CD4-positive, alpha-beta T cell treated with Interleukin-21 for 1 hour (primary cell): ENCODE measurements at regions not wholly inside any gene's neighbourhood (a gene's known extent, or its start where the extent isn't known, plus 50 kb on each side); places are given as distances from the start of the nearest gene placed in this dataset.

ENCODE experiments used
- DNase-seq: peaks from one replicate; pipeline ENCODE4 v3.0.0-alpha.2; 2020

DNA sequence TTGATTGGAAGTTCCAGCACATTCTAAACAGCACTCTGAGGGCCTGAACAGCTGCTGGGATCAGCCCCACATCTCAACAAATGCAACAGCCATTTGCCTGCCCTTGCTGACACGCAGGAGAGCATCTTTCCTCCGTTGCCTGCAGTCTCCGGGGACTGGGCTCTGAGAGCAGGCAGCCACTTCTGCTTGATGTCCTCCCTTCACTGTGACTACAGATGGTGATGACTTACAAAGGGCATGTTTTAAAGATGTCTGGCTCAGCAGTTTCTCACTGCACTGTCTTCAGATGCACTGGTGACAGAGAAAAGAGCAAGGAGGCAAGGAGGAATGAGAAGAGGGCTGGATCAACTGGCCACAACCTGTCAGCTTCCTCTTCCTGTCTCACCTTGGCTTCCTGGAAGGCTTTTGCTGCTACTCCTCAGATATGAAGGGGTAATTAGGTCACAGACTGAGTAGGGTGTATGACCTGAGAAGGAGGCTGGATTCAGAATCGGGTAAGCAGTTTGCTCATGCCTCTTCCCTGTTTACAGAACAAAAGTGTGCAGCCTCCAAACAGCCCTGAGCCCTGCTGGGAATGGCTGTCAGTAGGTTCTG lies 143.5 kb upstream of the GHITM start:
- DNase-seq = peak; percentile 10

DNA sequence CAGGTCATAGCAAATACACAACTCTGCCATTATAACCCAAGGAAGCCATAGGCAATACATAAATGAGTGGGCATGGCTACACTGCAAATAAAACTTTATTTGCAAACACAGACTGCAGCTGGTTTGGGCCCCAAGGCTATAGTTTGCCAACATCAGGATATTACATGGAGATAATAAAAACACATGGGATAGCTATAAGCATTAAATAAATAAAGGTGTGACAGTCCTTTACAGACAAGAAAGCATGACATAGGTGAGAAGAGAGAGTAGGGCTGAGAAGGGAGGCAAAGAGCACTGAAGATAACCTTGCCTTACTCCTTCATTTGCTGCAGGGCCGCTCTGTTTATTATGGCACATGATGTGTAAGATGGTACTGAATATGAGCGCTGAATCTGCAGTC lies 135.1 kb upstream of the GHITM start:
- no peak for DNase-seq

GRCh38 chr10:84005403-84005802 lies 133.9 kb upstream of the GHITM start:
- no peak for DNase-seq

- DNase-seq = no peak
Measured at GRCh38 chr10:84007482-84007881, 131.8 kb upstream of the GHITM start.

- DNase-seq = peak; percentile 18
Measured at GRCh38 chr10:84008878-84009277, 130.4 kb upstream of the GHITM start.

GRCh38 chr10:84012431-84012830 lies 126.9 kb upstream of the GHITM start:
- DNase-seq = no peak

- no peak for DNase-seq
Measured at GRCh38 chr10:84012831-84013458, 126.4 kb upstream of the GHITM start.

DNA sequence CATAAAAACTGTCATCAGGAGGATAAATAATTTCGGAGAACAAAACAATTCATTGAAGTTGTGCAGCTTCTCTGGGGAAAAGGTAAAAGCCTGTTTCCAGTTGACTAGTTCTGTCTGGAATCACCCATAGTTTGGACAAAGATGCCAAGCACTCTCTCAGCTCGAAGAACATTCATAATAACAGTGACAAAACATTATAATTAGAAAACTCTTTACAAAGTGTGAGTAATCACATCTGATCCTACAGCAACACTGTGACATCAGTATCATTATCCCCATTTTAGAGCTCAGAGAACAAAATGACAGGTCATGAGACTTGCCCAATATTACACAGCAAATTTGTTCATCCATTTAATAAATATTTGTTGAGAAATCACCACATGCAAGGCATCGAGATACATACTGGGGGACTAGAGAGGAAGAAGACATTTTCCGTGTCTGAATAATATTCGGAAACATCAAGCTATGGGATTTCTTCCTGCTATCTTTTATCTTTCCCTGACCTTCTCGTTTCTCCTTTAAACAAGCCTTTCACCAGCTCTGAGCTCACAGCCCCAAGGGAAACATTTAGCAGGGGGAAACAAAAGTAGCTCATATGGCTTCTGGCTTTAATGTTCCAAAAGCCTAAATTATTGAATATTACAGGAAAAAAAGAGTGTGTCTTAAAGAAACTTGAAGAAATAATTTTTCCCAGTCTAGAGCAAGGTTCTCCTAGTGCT lies 123.3 kb upstream of the GHITM start:
- DNase-seq = no peak

- no peak for DNase-seq
Measured at GRCh38 chr10:84018826-84019225, 120.5 kb upstream of the GHITM start.

GRCh38 chr10:84019854-84020458 lies 119.4 kb upstream of the GHITM start:
- DNase-seq = peak; percentile 4

DNA sequence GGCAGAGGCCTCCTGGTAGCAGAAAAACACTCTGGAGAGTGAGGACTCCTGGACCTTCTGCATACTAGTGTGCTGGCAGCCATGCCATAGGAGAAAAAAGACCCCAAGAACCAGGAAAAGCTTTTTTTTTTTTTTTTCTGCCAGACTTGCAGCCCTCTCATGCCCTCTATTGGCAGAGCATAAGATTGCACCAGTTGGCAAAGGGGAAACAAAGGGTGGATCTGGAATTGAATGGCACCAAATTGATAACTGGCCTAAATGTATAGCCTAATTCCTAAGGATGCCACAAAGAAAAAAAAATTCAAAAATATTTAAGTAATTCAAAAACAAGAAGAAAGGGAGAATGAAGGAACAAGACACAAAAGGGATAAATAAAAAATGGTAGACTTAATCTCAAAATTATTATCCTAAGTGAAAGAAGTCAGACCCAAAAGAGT lies 112.5 kb upstream of the GHITM start:
- peak; percentile 10 for DNase-seq

- no peak for DNase-seq
Measured at GRCh38 chr10:84029840-84030239, 109.5 kb upstream of the GHITM start.

GRCh38 chr10:84038035-84038434 lies 101.3 kb upstream of the GHITM start:
- DNase-seq = no peak

- DNase-seq = no peak
Measured at GRCh38 chr10:84039957-84040356, 99.4 kb upstream of the GHITM start.

- DNase-seq = no peak
Measured at GRCh38 chr10:84047258-84048010, 91.9 kb upstream of the GHITM start.

DNA sequence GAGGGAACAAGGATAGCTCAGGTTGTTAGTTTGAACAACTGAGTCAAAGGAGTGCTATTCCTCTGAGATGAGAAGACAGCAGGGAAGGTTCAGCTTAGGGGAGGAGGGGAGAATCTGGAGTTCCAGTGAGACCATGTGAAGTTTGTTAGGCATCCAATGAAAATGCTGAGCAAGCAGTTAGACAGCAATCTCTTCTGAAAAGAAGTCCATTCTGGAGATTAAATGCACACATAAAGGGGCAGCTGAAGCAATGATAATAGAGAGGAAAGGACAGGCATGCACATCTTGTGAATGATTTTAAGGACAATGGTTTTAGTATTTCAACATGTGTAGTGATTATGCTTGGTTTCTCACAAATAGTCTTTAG lies 89.7 kb upstream of the GHITM start:
- DNase-seq = no peak

GRCh38 chr10:84053626-84054025 lies 85.7 kb upstream of the GHITM start:
- DNase-seq = no peak

- DNase-seq = no peak
Measured at GRCh38 chr10:84054743-84055142, 84.6 kb upstream of the GHITM start.

- DNase-seq = no peak
Measured at GRCh38 chr10:84059526-84059925, 79.8 kb upstream of the GHITM start.

- DNase-seq = no peak
Measured at GRCh38 chr10:84063440-84063839, 75.9 kb upstream of the GHITM start.

GRCh38 chr10:84065804-84066601 lies 73.3 kb upstream of the GHITM start:
- no peak for DNase-seq

GRCh38 chr10:84074521-84074920 lies 64.8 kb upstream of the GHITM start:
- DNase-seq = no peak
